Frontal cortex (tissue), 3 donors: ENCODE measurements at regions not wholly inside any gene's neighbourhood (a gene's known extent, or its start where the extent isn't known, plus 50 kb on each side); places are given as distances from the start of the nearest gene placed in this dataset.

Experiments
- DNase-seq, 2 donors: peaks; one replicate each; pipeline ENCODE4 v3.0.0; 2012; ENCODE audit warnings: low spot score in 2 of 2
- FAIRE-seq: peaks from 2 replicates; lab custom pipeline; 2012; peaks lifted over from hg19 to GRCh38; lab: Jason Lieb, UNC
- donor health status: control.
- donor health status: control.
- donor health status: control.

- FAIRE-seq (no peak), DNase-seq (no peak)
Observed at GRCh38 chr15:70480196-70480856, 283.0 kb downstream of the UACA start.

DNA sequence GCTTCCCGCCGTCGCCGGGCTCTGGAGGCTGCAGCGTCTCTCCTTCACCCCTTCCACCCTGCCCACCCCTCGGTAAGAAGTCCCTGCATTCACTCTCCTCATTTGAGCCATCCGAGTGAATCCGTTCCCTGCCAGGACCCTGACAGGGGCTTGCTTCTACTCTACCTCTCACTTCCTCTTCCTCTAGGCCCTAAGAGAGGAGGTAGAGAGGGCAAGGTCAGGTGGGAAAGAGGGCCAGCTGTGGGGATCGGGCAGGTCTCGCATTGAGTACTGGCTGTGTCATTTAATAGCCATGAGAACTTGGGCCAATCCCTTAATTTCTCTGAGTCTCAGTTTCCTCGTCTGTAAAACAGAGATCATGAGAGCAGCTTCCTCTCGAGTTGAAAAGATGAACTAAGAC is 283.6 kb downstream of the UACA start:
- FAIRE-seq: no peak
- no peak for DNase-seq

DNA sequence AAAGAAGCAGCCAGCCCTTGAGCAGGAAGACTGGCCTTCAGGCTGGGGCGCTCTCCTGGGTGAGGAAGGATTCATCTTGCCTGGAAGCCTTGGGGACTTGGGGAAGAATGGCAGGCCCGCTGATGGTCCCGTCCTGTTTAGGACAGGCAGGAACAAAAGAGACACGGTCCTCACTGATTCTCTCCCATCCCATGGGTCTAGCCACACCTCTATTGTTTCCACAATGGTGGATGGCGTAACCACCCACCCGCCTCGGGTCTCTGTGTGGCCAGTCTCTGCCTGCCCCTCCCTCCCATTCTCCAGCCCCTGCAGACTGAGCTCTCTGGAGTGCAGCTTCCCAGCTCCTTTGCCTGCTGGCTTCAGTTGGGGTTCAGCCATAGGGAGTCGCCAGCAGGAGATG is 284.3 kb downstream of the UACA start:
- DNase-seq (no peak), FAIRE-seq (no peak)

- DNase-seq: no peak
- no peak for FAIRE-seq
Observed at GRCh38 chr15:70478251-70478990, 284.9 kb downstream of the UACA start.

GRCh38 chr15:70477750-70478250 is 285.6 kb downstream of the UACA start:
- FAIRE-seq: no peak
- no peak for DNase-seq

DNA sequence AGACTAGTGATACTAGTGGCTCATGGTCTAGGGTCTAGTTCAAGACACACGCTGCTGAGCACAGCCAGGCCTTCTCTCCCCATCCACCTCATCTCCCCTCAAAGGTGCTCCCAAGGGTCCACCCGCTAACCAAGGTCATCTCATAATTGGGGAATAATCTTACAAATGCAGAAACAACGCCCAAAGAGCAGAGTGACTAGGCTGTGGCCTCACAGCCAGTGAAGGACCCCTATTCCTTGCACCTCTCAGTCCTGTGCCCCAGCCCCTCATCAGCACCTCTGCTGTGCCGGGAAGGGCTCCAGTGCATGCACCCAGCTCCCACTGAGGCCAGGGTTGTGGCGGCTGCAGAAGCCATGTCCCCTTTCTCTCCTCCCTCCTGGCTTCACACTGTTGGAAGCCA is 286.9 kb downstream of the UACA start:
- no peak for FAIRE-seq
- DNase-seq: no peak

DNA sequence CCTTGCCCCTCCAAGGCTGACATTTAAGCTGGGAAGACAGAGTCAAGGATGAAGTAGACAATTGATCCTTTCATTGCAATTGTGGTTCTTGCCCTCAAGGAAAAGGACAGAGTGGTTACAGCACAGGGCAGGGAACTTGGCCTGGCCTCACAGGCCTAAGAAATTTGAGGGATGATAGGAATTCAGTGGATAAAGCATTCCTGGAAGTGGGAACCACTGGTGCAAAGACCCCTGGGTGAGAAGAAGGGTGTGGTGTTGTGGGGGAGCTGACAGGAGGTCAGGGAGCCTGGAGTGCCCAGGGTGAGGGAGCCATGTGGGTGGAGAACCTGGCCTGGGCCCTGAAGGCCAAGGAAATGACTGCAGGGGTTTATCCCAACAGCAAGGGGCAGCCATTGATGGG is 287.4 kb downstream of the UACA start:
- DNase-seq: no peak
- no peak for FAIRE-seq

- DNase-seq (no peak), FAIRE-seq (no peak)
Observed at GRCh38 chr15:70475407-70475781, 288.0 kb downstream of the UACA start.

GRCh38 chr15:70474471-70475406 is 288.6 kb downstream of the UACA start:
- peak; percentile 51 to 61 for DNase-seq
- no peak for FAIRE-seq

DNA sequence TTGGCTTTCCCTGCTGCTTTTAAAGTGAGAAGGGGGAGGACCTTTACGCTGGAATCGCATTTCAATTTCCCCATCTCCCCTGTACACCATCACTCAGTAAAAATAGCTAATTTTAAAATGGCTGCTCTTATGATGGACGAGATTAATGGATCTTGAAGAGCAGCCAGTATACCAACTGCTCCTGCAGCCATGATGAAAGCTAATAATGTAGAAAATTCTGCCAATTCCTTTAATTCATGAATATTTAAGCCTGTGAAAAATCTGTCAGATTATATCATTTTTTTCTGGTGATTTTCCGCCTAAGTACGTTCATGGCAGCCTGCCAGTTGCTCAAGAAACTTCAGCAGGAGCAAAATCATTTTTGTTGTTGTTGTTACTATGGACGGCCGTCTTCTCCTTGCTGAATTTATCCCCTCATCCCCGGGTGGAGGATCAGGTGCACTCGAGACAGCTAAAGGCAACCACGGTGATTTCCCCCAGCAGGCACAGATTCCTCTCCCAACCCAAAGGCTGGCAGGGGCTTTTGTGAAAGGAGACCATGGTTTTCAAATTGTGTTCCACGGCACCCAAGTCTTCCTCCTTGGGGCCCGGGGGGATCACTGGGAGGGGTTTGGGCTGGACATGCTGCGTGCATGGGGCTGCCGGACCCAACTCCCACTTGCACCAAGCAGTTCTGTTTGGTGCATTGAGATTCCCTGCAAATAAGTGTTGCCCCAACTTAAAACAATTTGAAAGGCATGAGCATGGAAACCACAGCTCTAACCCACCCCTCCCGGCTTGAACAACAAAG is 289.6 kb downstream of the UACA start:
- DNase-seq (no peak), FAIRE-seq (no peak)

DNA sequence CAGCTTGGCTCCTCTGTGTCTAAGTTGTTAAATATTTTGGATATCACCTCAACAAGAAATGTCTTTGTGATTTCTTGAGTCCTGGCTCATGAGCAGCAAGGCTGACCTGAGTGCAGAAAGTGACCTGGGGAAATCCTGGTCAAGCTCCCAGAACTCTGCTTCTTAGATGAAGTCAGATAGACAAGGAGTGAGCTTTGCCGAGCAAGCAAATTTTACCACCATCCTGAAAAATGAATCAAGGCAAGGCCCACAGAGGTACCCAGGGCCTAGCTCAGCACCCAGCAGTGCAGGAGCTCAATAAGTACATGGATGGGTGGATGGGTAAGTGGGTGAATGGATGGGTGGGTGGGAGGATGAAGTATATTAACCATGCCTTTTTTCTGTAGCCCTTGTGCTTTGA is 291.8 kb downstream of the UACA start:
- no peak for DNase-seq
- no peak for FAIRE-seq

DNA sequence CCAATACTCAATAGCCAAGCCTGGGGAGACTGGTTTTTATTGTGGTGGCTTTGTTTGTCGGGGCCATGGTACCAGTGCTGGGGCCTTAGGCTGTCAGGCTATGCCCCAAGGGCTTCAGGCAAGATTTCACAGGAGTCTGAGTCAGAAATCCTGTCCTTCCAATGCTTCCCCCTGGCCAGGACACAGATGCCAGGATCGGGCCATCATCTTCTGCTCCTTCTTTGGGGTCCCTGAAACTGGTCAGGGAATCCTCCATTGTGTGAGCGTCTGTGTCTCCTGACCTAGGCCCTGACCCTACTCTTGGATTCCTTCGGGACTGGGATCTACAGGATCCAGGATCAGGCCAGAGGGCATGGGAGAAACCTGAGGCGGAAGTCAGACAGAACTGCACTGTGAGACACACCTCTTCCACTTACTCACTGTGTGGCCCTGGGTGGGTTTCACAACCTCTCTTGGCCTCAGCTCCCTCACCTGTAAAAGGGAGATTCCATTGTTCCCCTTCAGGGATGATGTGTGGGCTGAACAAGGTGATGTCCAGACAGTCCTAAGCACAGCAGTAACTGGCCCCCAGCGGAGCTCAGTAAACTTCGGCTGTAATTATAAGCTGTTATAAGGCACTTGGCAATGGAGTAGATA is 292.7 kb downstream of the UACA start:
- DNase-seq (no peak), FAIRE-seq (no peak)

DNA sequence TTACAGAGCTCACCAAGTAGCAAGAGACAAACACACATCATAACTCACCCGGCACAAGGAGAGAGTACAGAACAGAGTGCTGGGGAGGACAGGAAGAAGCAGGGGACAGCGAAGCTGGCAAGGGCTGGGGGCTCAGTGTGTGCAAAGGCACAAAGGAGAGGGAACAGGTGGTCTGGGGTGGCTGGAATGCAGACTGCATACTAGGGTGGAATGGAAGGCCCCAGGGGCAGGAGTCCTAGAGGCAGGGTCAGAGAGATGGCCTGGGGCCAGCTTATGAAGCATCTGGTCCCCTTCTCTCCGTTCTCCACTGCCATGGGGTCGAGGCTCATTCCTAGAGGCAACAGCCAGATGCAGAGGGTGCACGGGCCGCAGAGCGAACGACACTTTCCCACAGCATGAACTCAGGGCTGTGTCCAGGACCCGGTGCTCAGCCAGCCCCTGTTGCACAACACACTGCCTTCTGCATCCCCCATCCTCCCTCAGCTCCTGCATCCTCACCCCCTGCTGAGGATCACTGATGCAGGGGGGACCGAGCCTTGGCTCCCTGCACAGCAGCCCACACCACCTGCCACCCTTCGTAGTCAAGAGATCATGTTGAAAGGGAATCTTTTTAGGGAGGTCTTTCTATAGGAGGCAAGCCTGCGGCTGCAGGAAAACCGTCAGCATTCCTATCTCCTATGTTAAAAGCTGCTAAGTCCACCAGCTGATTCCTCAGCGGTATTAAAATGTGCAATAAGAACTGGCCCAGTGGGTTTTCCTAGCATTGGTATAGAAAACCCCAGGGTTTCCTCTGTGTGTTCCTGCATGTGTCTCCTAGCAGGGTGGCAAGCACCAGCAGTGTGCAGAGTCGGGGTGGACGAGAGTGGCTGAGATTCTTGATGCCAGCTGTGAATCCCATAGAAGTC is 293.5 kb downstream of the UACA start:
- FAIRE-seq (no peak), DNase-seq (no peak)

- no peak for FAIRE-seq
- DNase-seq: no peak
Observed at GRCh38 chr15:70469182-70469581, 294.2 kb downstream of the UACA start.

GRCh38 chr15:70466895-70467529 is 296.3 kb downstream of the UACA start:
- FAIRE-seq: no peak
- DNase-seq: peak in 1 of 2 donors; percentile 52

- no peak for DNase-seq
- no peak for FAIRE-seq
Observed at GRCh38 chr15:70466305-70466704, 297.1 kb downstream of the UACA start.

- FAIRE-seq (no peak), DNase-seq (no peak)
Observed at GRCh38 chr15:70465812-70466211, 297.5 kb downstream of the UACA start.

GRCh38 chr15:70463453-70463834 is 299.9 kb downstream of the UACA start:
- FAIRE-seq: no peak
- DNase-seq: no peak
